Sigmoid colon (tissue), 6 donors: ENCODE measurements at regions not wholly inside any gene's neighbourhood (a gene's known extent, or its start where the extent isn't known, plus 50 kb on each side); places are given as distances from the start of the nearest gene placed in this dataset.

ENCODE experiments used
- DNase-seq: peaks from one replicate; pipeline ENCODE4 v3.0.0-alpha.2; 2019
- H3K27ac ChIP-seq, 4 donors: fragments of 200-600 bp; sonication (generic); one replicate each; pipeline ENCODE4 v1.5.1; 2016 to 2019; ENCODE audit warnings: mild to moderate bottlenecking in 1 of 4
- H3K27me3 ChIP-seq, 3 donors: fragments of 200-600 bp; sonication (generic); one replicate each; pipeline ENCODE4 v1.5.1; 2019; ENCODE audit warnings: mild to moderate bottlenecking in 1 of 3
- H3K36me3 ChIP-seq, 4 donors: fragments of 200-600 bp; sonication (generic); one replicate each; pipeline ENCODE4 v1.5.1; 2016 to 2019
- H3K4me1 ChIP-seq, 4 donors: fragments of 200-600 bp; sonication (generic); one replicate each; pipeline ENCODE4 v1.5.1; 2017 to 2019
- H3K4me3 ChIP-seq, 4 donors: fragments of 200-600 bp; sonication (generic); one replicate each; pipeline ENCODE4 v1.5.1; 2017 to 2019; ENCODE audit warnings: mild to moderate bottlenecking in 2 of 4, moderate library complexity in 1 of 4
- H3K9me3 ChIP-seq, 4 donors: fragments of 200-600 bp in 3 of 4; sonication (generic) in 3 of 4; one replicate each; pipeline versions ENCODE4 v1.5.1 to v1.6.1; 2013 to 2019
- CTCF ChIP-seq, 4 experiments: fragments of 450-650 bp in 3 of 4; fragments of 200-600 bp in 1 of 4; IDR thresholded peaks; one replicate each; pipeline ENCODE4 v1.5.1; 2016 to 2019; ENCODE audit warnings: antibody characterized with exemption in 4 of 4, mild to moderate bottlenecking in 3 of 4, moderate library complexity in 2 of 4
- EP300 ChIP-seq, 4 donors: sonication (generic); formaldehyde crosslinking; IDR thresholded peaks; one replicate each; pipeline ENCODE4 v1.6.1; 2017; ENCODE audit warnings: antibody characterized with exemption in 4 of 4
- POLR2A ChIP-seq, 2 donors: fragments of 450-650 bp; IDR thresholded peaks; one replicate each; pipeline ENCODE4 v1.6.1; 2016; ENCODE audit warnings: antibody characterized with exemption in 2 of 2, mild to moderate bottlenecking in 2 of 2, moderate library complexity in 2 of 2
- POLR2AphosphoS5 ChIP-seq, 4 donors: sonication (generic); formaldehyde crosslinking; IDR thresholded peaks; one replicate each; pipeline ENCODE4 v1.6.1; 2017; ENCODE audit warnings: antibody characterized with exemption in 4 of 4
- WGBS, 2 donors: extraction: QIAGEN DNeasy Blood & Tissue Kit; methylation state at CpG; one replicate each; pipeline ENCODE4 v1.1.7; 2013; 5-methylcytosine and 5-hydroxymethylcytosine counted together
- intact Hi-C: fragments of 100-400 bp; cut with DNase I; formaldehyde crosslinking; loops from one replicate; pipeline ENCODE4 v1.15.1; 2023
- donor health status: healthy with polysubstance abuse.
- donor health status: healthy.

GRCh38 chr17:79509490-79509889 is 101.4 kb downstream of the RBFOX3 start:
- 70 to 74% methylated on average over 14 of the region's 14 CpGs for WGBS, 2 donors
- H3K27me3 ChIP-seq, result no peaks in the 10 kb centered on the region

GRCh38 chr17:79509008-79509407 is 101.8 kb downstream of the RBFOX3 start:
- Histone ChIP-seq H3K9me3 (no peaks in the 10 kb centered on the region), H3K4me1 (peaks cover 0 to 32% (median 16%) of the 10 kb centered on the region in 4 donors), H3K27me3 (no peaks in the 10 kb centered on the region), H3K36me3 (peaks cover 0 to 3% (median 0%) of the 10 kb centered on the region in 4 donors), H3K27ac (no peak overlapping the region), H3K4me3 (no peak overlapping the region)
- DNase-seq, result no peak
- intact Hi-C loops, result no loop called here
- TF ChIP-seq POLR2A (IDR thresholded peaks at IDR 0.05), result no peak
- no peak for TF ChIP-seq CTCF (IDR thresholded peaks at IDR 0.05)
- no peak for TF ChIP-seq POLR2AphosphoS5 (IDR thresholded peaks at IDR 0.05)
- TF ChIP-seq EP300 (IDR thresholded peaks at IDR 0.05), result no peak
- WGBS, 2 donors, result 83 to 88% methylated on average over 18 of the region's 18 CpGs

More at GRCh38 chr17:79509490-79509889, 101.4 kb downstream of the RBFOX3 start:
- Histone ChIP-seq H3K27ac (no peak overlapping the region), H3K4me1 (peaks cover 0 to 32% (median 16%) of the 10 kb centered on the region in 4 donors), H3K4me3 (no peak overlapping the region), H3K9me3 (no peaks in the 10 kb centered on the region), H3K36me3 (peaks cover 0 to 3% (median 0%) of the 10 kb centered on the region in 4 donors)
- DNase-seq, result no peak
- intact Hi-C loops, result no loop called here
- TF ChIP-seq POLR2A (IDR thresholded peaks at IDR 0.05), result no peak
- no peak for TF ChIP-seq CTCF (IDR thresholded peaks at IDR 0.05)
- no peak for TF ChIP-seq EP300 (IDR thresholded peaks at IDR 0.05)
- TF ChIP-seq POLR2AphosphoS5 (IDR thresholded peaks at IDR 0.05), result no peak

GRCh38 chr17:79508291-79508716 is 102.5 kb downstream of the RBFOX3 start:
- Histone ChIP-seq H3K27me3 (no peaks in the 10 kb centered on the region), H3K4me1 (peaks cover 0 to 32% (median 16%) of the 10 kb centered on the region in 4 donors), H3K4me3 (no peak overlapping the region), H3K36me3 (peaks cover 0 to 3% (median 0%) of the 10 kb centered on the region in 4 donors), H3K9me3 (no peaks in the 10 kb centered on the region), H3K27ac (no peak overlapping the region)
- 54 to 71% methylated on average over 22 of the region's 22 CpGs for WGBS, 2 donors
- intact Hi-C loops, result no loop called here
- TF ChIP-seq CTCF (IDR thresholded peaks at IDR 0.05) (no peak), POLR2A (IDR thresholded peaks at IDR 0.05) (no peak), POLR2AphosphoS5 (IDR thresholded peaks at IDR 0.05) (no peak), EP300 (IDR thresholded peaks at IDR 0.05) (no peak)
- no peak for DNase-seq

GRCh38 chr17:79506955-79507354 is 103.9 kb downstream of the RBFOX3 start:
- Histone ChIP-seq H3K9me3 (no peaks in the 10 kb centered on the region), H3K4me1 (peaks cover 0 to 32% (median 16%) of the 10 kb centered on the region in 4 donors), H3K27me3 (no peaks in the 10 kb centered on the region), H3K4me3 (no peak overlapping the region), H3K27ac (no peak overlapping the region), H3K36me3 (peaks cover 0 to 3% (median 0%) of the 10 kb centered on the region in 4 donors)
- intact Hi-C loops, result no loop called here
- TF ChIP-seq POLR2AphosphoS5 (IDR thresholded peaks at IDR 0.05) (no peak), EP300 (IDR thresholded peaks at IDR 0.05) (no peak), POLR2A (IDR thresholded peaks at IDR 0.05) (no peak), CTCF (IDR thresholded peaks at IDR 0.05) (no peak)
- DNase-seq, result no peak
- 72 to 92% methylated on average over 10 of the region's 10 CpGs for WGBS, 2 donors
